ENCODE measurements at regions not wholly inside any gene's neighbourhood (a gene's known extent, or its start where the extent isn't known, plus 50 kb on each side); places are given as distances from the start of the nearest gene placed in this dataset.

- no peak for DNase-seq (ENCODE audit: low read depth)
- no peak for TF ChIP-seq CTCF (conservative IDR thresholded peaks at IDR 0.05; ENCODE audit: low read depth, low read length)
- no peak overlapping the region for H3K4me3 ChIP-seq (ENCODE audit: low read length)
These were observed 363.8 kb upstream of the TRIB2 start for GRCh38 chr2:12352889-12353288.

GRCh38 chr2:12361506-12361905 lies 355.2 kb upstream of the TRIB2 start:
- no peak for DNase-seq (ENCODE audit: low read depth)
- H3K4me3 ChIP-seq (ENCODE audit: low read length): no peak overlapping the region

GRCh38 chr2:12363138-12363537 lies 353.6 kb upstream of the TRIB2 start:
- H3K4me3 ChIP-seq (ENCODE audit: low read length): no peak overlapping the region
- peak; percentile 72 for DNase-seq (ENCODE audit: low read depth)
- no peak for TF ChIP-seq CTCF (conservative IDR thresholded peaks at IDR 0.05; ENCODE audit: low read depth, low read length)

More at GRCh38 chr2:12361506-12361905, 355.2 kb upstream of the TRIB2 start:
- no peak for TF ChIP-seq CTCF (conservative IDR thresholded peaks at IDR 0.05; ENCODE audit: low read depth, low read length)

GRCh38 chr2:12363569-12363968 lies 353.2 kb upstream of the TRIB2 start:
- no peak overlapping the region for H3K4me3 ChIP-seq (ENCODE audit: low read length)
- DNase-seq (ENCODE audit: low read depth): no peak
- TF ChIP-seq CTCF (conservative IDR thresholded peaks at IDR 0.05; ENCODE audit: low read depth, low read length): no peak

- TF ChIP-seq CTCF (conservative IDR thresholded peaks at IDR 0.05; ENCODE audit: low read depth, low read length): no peak
- no peak overlapping the region for H3K4me3 ChIP-seq (ENCODE audit: low read length)
- no peak for DNase-seq (ENCODE audit: low read depth)
These were observed 347.2 kb upstream of the TRIB2 start for GRCh38 chr2:12369566-12369965.

GRCh38 chr2:12376025-12376424 lies 340.7 kb upstream of the TRIB2 start:
- no peak for DNase-seq (ENCODE audit: low read depth)
- no peak for TF ChIP-seq CTCF (conservative IDR thresholded peaks at IDR 0.05; ENCODE audit: low read depth, low read length)
- no peak overlapping the region for H3K4me3 ChIP-seq (ENCODE audit: low read length)

- no peak for TF ChIP-seq CTCF (conservative IDR thresholded peaks at IDR 0.05; ENCODE audit: low read depth, low read length)
- H3K4me3 ChIP-seq (ENCODE audit: low read length): no peak overlapping the region
- DNase-seq (ENCODE audit: low read depth): no peak
These were observed 337.6 kb upstream of the TRIB2 start for GRCh38 chr2:12379143-12379542.
